ENCODE measurements at regions not wholly inside any gene's neighbourhood (a gene's known extent, or its start where the extent isn't known, plus 50 kb on each side); places are given as distances from the start of the nearest gene placed in this dataset.

DNA sequence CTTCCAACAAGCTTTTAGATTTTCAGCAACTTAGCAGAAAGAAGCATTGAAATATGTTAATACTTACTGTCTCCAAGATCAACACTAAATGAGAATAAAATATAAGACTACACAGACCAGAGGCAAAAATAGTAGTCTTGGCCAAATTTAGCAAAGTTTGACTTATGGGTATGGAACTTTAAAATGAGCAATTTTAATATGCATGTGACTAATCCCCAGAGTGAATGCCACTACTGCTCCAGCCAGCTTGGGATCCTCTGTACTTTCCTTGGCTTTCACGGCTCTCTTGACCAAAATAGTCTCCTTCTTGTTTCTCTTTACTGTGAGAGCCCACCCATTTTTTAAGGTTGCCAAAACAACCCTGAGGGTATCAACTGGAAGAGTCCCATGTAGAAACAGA, 148.0 kb upstream of the GRIA1 start:
- Histone ChIP-seq H3K4me2 (ENCODE audit: low read depth, low read length) (no peak overlapping the region), H3K9me3 (ENCODE audit: low read length) (peaks cover 25% of the 10 kb centered on the region; the same call in 1 of the 2 replicates), H4K20me1 (ENCODE audit: insufficient read depth, low read length) (no peaks in the 10 kb centered on the region), H3K4me1 (ENCODE audit: insufficient read depth, low read length) (no peaks in the 10 kb centered on the region), H3K9ac (ENCODE audit: insufficient read depth, low read depth, low read length) (no peak overlapping the region), H3K79me2 (ENCODE audit: insufficient read depth, low read length) (no peaks in the 10 kb centered on the region), H3K36me3 (replicated peaks in 1 of 2; ENCODE audit: control insufficient read depth in 1 of 2, insufficient read depth in 2 of 2, low read length in 2 of 2) (no peaks in the 10 kb centered on the region), H3K27me3 (ENCODE audit: control insufficient read depth in 1 of 2, insufficient read depth in 2 of 2, low read length in 2 of 2) (no peaks in the 10 kb centered on the region), H2AFZ (ENCODE audit: low read length) (no peak overlapping the region), H3K27ac (ENCODE audit: extremely low read length, insufficient read depth, low read length) (no peak overlapping the region), H3K4me3 (replicated peaks in 1 of 3; ENCODE audit: insufficient read depth in 1 of 3, low read depth in 2 of 3, low read length in 3 of 3) (no peak overlapping the region)
- ATAC-seq (no peak), DNase-seq (ENCODE audit: low spot score) (no peak), FAIRE-seq (no peak)
- intact Hi-C loops (cut with micrococcal nuclease; ENCODE audit: unreplicated experiment), result no loop called here
- no TSS peak for BruUV-seq (replicated peaks)
- 6% methylated on average over 1 of the region's 1 CpG for WGBS (ENCODE audit: low lambda C conversion rate)
- ChIA-PET POLR2A (no interaction called here), CTCF (ENCODE audit: low intra/inter-chr PET ratio, low total read pairs) (no interaction called here)
- in situ Hi-C loops (cut with HindIII; ENCODE audit: extremely low pct_ligation_motif_present, low pct_unique_long_range_greater_than_20kb), result no loop called here
- TF ChIP-seq KAT2B (IDR thresholded peaks at IDR 0.05; ENCODE audit: borderline replicate concordance, low read depth, low read length), result no peak
- no peak for TF ChIP-seq RBFOX2 (IDR thresholded peaks at IDR 0.05; ENCODE audit: low read depth, low read length)
- no peak for TF ChIP-seq KMT2B (CRISPR knock-in tag; IDR thresholded peaks at IDR 0.05)
- TF ChIP-seq ZFP36 (IDR thresholded peaks at IDR 0.05; ENCODE audit: borderline replicate concordance, low read depth, low read length, partially characterized antibody), result no peak
- TF ChIP-seq ZNF234 (CRISPR knock-in tag; conservative IDR thresholded peaks at IDR 0.05), result no peak
- TF ChIP-seq, protein P1, sequence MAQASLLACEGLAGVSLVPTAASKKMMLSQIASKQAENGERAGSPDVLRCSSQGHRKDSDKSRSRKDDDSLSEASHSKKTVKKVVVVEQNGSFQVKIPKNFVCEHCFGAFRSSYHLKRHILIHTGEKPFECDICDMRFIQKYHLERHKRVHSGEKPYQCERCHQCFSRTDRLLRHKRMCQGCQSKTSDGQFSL (CRISPR knock-in tag; IDR thresholded peaks at IDR 0.05), result no peak
- TF ChIP-seq, protein P2, sequence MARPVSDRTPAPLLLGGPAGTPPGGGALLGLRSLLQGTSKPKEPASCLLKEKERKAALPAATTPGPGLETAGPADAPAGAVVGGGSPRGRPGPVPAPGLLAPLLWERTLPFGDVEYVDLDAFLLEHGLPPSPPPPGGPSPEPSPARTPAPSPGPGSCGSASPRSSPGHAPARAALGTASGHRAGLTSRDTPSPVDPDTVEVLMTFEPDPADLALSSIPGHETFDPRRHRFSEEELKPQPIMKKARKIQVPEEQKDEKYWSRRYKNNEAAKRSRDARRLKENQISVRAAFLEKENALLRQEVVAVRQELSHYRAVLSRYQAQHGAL (CRISPR knock-in tag; IDR thresholded peaks at IDR 0.05; ENCODE audit: not compliant biosample characterization), result no peak
- TF ChIP-seq, protein P3, sequence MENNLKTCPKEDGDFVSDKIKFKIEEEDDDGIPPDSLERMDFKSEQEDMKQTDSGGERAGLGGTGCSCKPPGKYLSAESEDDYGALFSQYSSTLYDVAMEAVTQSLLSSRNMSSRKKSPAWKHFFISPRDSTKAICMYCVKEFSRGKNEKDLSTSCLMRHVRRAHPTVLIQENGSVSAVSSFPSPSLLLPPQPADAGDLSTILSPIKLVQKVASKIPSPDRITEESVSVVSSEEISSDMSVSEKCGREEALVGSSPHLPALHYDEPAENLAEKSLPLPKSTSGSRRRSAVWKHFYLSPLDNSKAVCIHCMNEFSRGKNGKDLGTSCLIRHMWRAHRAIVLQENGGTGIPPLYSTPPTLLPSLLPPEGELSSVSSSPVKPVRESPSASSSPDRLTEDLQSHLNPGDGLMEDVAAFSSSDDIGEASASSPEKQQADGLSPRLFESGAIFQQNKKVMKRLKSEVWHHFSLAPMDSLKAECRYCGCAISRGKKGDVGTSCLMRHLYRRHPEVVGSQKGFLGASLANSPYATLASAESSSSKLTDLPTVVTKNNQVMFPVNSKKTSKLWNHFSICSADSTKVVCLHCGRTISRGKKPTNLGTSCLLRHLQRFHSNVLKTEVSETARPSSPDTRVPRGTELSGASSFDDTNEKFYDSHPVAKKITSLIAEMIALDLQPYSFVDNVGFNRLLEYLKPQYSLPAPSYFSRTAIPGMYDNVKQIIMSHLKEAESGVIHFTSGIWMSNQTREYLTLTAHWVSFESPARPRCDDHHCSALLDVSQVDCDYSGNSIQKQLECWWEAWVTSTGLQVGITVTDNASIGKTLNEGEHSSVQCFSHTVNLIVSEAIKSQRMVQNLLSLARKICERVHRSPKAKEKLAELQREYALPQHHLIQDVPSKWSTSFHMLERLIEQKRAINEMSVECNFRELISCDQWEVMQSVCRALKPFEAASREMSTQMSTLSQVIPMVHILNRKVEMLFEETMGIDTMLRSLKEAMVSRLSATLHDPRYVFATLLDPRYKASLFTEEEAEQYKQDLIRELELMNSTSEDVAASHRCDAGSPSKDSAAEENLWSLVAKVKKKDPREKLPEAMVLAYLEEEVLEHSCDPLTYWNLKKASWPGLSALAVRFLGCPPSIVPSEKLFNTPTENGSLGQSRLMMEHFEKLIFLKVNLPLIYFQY (CRISPR knock-in tag; IDR thresholded peaks at IDR 0.05; ENCODE audit: borderline replicate concordance), result no peak
- TF ChIP-seq, protein P4, sequence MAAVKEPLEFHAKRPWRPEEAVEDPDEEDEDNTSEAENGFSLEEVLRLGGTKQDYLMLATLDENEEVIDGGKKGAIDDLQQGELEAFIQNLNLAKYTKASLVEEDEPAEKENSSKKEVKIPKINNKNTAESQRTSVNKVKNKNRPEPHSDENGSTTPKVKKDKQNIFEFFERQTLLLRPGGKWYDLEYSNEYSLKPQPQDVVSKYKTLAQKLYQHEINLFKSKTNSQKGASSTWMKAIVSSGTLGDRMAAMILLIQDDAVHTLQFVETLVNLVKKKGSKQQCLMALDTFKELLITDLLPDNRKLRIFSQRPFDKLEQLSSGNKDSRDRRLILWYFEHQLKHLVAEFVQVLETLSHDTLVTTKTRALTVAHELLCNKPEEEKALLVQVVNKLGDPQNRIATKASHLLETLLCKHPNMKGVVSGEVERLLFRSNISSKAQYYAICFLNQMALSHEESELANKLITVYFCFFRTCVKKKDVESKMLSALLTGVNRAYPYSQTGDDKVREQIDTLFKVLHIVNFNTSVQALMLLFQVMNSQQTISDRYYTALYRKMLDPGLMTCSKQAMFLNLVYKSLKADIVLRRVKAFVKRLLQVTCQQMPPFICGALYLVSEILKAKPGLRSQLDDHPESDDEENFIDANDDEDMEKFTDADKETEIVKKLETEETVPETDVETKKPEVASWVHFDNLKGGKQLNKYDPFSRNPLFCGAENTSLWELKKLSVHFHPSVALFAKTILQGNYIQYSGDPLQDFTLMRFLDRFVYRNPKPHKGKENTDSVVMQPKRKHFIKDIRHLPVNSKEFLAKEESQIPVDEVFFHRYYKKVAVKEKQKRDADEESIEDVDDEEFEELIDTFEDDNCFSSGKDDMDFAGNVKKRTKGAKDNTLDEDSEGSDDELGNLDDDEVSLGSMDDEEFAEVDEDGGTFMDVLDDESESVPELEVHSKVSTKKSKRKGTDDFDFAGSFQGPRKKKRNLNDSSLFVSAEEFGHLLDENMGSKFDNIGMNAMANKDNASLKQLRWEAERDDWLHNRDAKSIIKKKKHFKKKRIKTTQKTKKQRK (IDR thresholded peaks at IDR 0.05; ENCODE audit: low read length), result no peak
- no peak for TF ChIP-seq KLF12 (CRISPR knock-in tag; IDR thresholded peaks at IDR 0.05; ENCODE audit: borderline replicate concordance)
- no peak for TF ChIP-seq SCMH1 (CRISPR knock-in tag; IDR thresholded peaks at IDR 0.05; ENCODE audit: borderline replicate concordance)
- no peak for TF ChIP-seq ZBTB42 (CRISPR knock-in tag; IDR thresholded peaks at IDR 0.05)
- TF ChIP-seq NFE2L2 (IDR thresholded peaks at IDR 0.05; ENCODE audit: low read length), result no peak
- no peak for TF ChIP-seq KDM4B (CRISPR knock-in tag; IDR thresholded peaks at IDR 0.05)
- TF ChIP-seq, protein P5, sequence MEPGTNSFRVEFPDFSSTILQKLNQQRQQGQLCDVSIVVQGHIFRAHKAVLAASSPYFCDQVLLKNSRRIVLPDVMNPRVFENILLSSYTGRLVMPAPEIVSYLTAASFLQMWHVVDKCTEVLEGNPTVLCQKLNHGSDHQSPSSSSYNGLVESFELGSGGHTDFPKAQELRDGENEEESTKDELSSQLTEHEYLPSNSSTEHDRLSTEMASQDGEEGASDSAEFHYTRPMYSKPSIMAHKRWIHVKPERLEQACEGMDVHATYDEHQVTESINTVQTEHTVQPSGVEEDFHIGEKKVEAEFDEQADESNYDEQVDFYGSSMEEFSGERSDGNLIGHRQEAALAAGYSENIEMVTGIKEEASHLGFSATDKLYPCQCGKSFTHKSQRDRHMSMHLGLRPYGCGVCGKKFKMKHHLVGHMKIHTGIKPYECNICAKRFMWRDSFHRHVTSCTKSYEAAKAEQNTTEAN (CRISPR knock-in tag; conservative IDR thresholded peaks at IDR 0.05), result no peak
- no peak for TF ChIP-seq ZNF761 (CRISPR knock-in tag; conservative IDR thresholded peaks at IDR 0.05)
